ENCODE measurements at regions not wholly inside any gene's neighbourhood (a gene's known extent, or its start where the extent isn't known, plus 50 kb on each side); places are given as distances from the start of the nearest gene placed in this dataset.
A peak's percentile ranks its signal among the peaks of the same experiment; 100 is the strongest.

DNA sequence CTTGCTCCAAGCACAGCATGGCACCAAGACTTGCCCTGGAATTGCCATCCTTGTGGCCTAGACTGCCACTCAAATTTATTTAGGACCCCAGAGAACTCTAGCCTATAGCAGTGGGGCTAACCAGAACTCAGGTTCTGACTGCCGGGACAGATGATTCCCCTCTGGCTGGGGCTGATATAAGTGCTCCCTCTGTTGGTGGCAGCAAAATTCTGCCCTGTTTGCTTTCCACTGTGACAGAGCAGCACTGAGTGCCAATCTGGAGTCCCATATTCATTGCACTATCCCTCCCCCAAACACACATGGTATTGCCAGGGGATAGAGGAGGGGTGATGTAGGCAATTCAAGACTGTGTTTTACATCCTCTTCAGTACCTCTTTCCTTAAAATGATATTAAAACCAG lies 1081.9 kb downstream of the FAT4 start:
- Histone ChIP-seq H4K20me1 (ENCODE audit: control insufficient read depth, insufficient read depth) (no peaks in the 10 kb centered on the region), H3K4me2 (ENCODE audit: control insufficient read depth, insufficient read depth) (no peak overlapping the region), H3K4me3 (no peak overlapping the region), H3K27ac (ENCODE audit: control insufficient read depth, insufficient read depth) (no peak overlapping the region), H3K27me3 (replicated peaks in 1 of 2; ENCODE audit: control insufficient read depth in 2 of 2, insufficient read depth in 2 of 2, low read length in 1 of 2) (no peaks in the 10 kb centered on the region), H2AFZ (ENCODE audit: control insufficient read depth, low read depth, low read length) (no peak overlapping the region), H3K9ac (ENCODE audit: control insufficient read depth, insufficient read depth, low read length) (no peak overlapping the region), H3K9me3 (replicated peaks; ENCODE audit: control insufficient read depth, insufficient read depth, low read length) (no peaks in the 10 kb centered on the region), H3K4me1 (ENCODE audit: control insufficient read depth, insufficient read depth, low read length) (no peaks in the 10 kb centered on the region), H3K79me2 (ENCODE audit: control insufficient read depth, insufficient read depth, low read length) (no peaks in the 10 kb centered on the region), H3K36me3 (ENCODE audit: control insufficient read depth in 2 of 2, insufficient read depth in 2 of 2, low read length in 1 of 2) (no peaks in the 10 kb centered on the region)
- ChIA-PET POLR2A (no interaction called here), RAD21 (ENCODE audit: unreplicated experiment) (interaction anchor here (0.6 kb wide), 1 partner anchor 291 kb away, joined by 3 read pairs; no protein-coding TSS in a partner anchor), CTCF (no interaction called here), SMC1A (ENCODE audit: uncharacterized antibody, unreplicated experiment) (interaction anchor here (1.5 kb wide), 1 partner anchor 15 kb away, joined by 3 read pairs; no protein-coding TSS in a partner anchor)
- intact Hi-C loops (cut with micrococcal nuclease; ENCODE audit: unreplicated experiment): no loop called here
- DNase-seq (ENCODE audit: low read depth, low spot score) (no peak), FAIRE-seq (no peak), ATAC-seq (peak; percentile 71)
- no TSS peak for BruUV-seq (replicated peaks)
- TF ChIP-seq, protein P1, sequence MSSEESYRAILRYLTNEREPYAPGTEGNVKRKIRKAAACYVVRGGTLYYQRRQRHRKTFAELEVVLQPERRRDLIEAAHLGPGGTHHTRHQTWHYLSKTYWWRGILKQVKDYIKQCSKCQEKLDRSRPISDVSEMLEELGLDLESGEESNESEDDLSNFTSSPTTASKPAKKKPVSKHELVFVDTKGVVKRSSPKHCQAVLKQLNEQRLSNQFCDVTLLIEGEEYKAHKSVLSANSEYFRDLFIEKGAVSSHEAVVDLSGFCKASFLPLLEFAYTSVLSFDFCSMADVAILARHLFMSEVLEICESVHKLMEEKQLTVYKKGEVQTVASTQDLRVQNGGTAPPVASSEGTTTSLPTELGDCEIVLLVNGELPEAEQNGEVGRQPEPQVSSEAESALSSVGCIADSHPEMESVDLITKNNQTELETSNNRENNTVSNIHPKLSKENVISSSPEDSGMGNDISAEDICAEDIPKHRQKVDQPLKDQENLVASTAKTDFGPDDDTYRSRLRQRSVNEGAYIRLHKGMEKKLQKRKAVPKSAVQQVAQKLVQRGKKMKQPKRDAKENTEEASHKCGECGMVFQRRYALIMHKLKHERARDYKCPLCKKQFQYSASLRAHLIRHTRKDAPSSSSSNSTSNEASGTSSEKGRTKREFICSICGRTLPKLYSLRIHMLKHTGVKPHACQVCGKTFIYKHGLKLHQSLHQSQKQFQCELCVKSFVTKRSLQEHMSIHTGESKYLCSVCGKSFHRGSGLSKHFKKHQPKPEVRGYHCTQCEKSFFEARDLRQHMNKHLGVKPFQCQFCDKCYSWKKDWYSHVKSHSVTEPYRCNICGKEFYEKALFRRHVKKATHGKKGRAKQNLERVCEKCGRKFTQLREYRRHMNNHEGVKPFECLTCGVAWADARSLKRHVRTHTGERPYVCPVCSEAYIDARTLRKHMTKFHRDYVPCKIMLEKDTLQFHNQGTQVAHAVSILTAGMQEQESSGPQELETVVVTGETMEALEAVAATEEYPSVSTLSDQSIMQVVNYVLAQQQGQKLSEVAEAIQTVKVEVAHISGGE (CRISPR knock-in tag; IDR thresholded peaks at IDR 0.05): no peak
- TF ChIP-seq PAX8 (IDR thresholded peaks at IDR 0.05): no peak
- TF ChIP-seq, protein P2, sequence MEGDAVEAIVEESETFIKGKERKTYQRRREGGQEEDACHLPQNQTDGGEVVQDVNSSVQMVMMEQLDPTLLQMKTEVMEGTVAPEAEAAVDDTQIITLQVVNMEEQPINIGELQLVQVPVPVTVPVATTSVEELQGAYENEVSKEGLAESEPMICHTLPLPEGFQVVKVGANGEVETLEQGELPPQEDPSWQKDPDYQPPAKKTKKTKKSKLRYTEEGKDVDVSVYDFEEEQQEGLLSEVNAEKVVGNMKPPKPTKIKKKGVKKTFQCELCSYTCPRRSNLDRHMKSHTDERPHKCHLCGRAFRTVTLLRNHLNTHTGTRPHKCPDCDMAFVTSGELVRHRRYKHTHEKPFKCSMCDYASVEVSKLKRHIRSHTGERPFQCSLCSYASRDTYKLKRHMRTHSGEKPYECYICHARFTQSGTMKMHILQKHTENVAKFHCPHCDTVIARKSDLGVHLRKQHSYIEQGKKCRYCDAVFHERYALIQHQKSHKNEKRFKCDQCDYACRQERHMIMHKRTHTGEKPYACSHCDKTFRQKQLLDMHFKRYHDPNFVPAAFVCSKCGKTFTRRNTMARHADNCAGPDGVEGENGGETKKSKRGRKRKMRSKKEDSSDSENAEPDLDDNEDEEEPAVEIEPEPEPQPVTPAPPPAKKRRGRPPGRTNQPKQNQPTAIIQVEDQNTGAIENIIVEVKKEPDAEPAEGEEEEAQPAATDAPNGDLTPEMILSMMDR (IDR thresholded peaks at IDR 0.05 in 2 of 3, conservative IDR thresholded peaks at IDR 0.05 in 1 of 3; ENCODE audit: control insufficient read depth in 2 of 3, extremely low read depth in 1 of 3, insufficient read depth in 1 of 3, low read depth in 3 of 3, low read length in 3 of 3): peak in 1 of 3 experiments; percentile 25; a peak in 1 of 6 replicates
- TF ChIP-seq, protein P3, sequence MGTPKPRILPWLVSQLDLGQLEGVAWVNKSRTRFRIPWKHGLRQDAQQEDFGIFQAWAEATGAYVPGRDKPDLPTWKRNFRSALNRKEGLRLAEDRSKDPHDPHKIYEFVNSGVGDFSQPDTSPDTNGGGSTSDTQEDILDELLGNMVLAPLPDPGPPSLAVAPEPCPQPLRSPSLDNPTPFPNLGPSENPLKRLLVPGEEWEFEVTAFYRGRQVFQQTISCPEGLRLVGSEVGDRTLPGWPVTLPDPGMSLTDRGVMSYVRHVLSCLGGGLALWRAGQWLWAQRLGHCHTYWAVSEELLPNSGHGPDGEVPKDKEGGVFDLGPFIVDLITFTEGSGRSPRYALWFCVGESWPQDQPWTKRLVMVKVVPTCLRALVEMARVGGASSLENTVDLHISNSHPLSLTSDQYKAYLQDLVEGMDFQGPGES (IDR thresholded peaks at IDR 0.05): no peak
- in situ Hi-C loops (cut with MboI): no loop called here
- WGBS (ENCODE audit: insufficient coverage, insufficient replicate concordance, low lambda C conversion rate, missing lambda C conversion rate): 60% methylated on average over 1 of the region's 1 CpG
